Spleen (tissue), 7 donors: ENCODE measurements at regions not wholly inside any gene's neighbourhood (a gene's known extent, or its start where the extent isn't known, plus 50 kb on each side); places are given as distances from the start of the nearest gene placed in this dataset.

Source experiments
- POLR2A ChIP-seq, 3 donors: fragments of 450-650 bp; IDR thresholded peaks; one replicate each; pipeline ENCODE4 v1.5.1; 2017; ENCODE audit warnings: antibody characterized with exemption in 3 of 3, mild to moderate bottlenecking in 1 of 3
- TF ChIP-seq, protein P1 (sequence below), 11 experiments: fragments of 200-600 bp in 7 of 11; fragments of 450-650 bp in 4 of 11; sonication (generic) in 4 of 11; IDR thresholded peaks in 8 of 11; conservative IDR thresholded peaks in 3 of 11; 1 replicate in 7 of 11; 2 replicates in 4 of 11; pipeline versions ENCODE4 v1.4.0 to v1.8.0; 2016 to 2021; ENCODE audit warnings: antibody characterized with exemption in 11 of 11, inconsistent platforms in 4 of 11, mild to moderate bottlenecking in 1 of 11
- donor health status: DM: no; HTN: no; CAD: no; lungs with moderate emphysema.
- donor health status: DM: no; HTN: no; CAD: no.
- donor health status: DM: no; HTN: no; CAD: no.

GRCh38 chr11:134469627-134470026 is 57.6 kb upstream of the B3GAT1 start:
- TF ChIP-seq, protein P1, sequence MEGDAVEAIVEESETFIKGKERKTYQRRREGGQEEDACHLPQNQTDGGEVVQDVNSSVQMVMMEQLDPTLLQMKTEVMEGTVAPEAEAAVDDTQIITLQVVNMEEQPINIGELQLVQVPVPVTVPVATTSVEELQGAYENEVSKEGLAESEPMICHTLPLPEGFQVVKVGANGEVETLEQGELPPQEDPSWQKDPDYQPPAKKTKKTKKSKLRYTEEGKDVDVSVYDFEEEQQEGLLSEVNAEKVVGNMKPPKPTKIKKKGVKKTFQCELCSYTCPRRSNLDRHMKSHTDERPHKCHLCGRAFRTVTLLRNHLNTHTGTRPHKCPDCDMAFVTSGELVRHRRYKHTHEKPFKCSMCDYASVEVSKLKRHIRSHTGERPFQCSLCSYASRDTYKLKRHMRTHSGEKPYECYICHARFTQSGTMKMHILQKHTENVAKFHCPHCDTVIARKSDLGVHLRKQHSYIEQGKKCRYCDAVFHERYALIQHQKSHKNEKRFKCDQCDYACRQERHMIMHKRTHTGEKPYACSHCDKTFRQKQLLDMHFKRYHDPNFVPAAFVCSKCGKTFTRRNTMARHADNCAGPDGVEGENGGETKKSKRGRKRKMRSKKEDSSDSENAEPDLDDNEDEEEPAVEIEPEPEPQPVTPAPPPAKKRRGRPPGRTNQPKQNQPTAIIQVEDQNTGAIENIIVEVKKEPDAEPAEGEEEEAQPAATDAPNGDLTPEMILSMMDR (IDR thresholded peaks at IDR 0.05 in 8 of 11, conservative IDR thresholded peaks at IDR 0.05 in 3 of 11), result no peak
- TF ChIP-seq POLR2A (IDR thresholded peaks at IDR 0.05), result no peak
